GM20000 (cell line): ENCODE measurements at regions not wholly inside any gene's neighbourhood (a gene's known extent, or its start where the extent isn't known, plus 50 kb on each side); places are given as distances from the start of the nearest gene placed in this dataset.

Source experiments
- DNase-seq: peaks from one replicate; pipeline ENCODE4 v3.0.0; 2012; ENCODE audit warnings: low spot score
- CTCF ChIP-seq: IDR thresholded peaks from 2 replicates; pipeline ENCODE4 v1.5.1; 2012; ENCODE audit warnings: mild to moderate bottlenecking, control low read depth; ENCODE audit errors: extremely low read depth, missing control alignments

GRCh38 chr21:19510057-19510456 lies 1106.5 kb upstream of the TMPRSS15 start:
- TF ChIP-seq CTCF, result no peak
- DNase-seq, result no peak

- no peak for DNase-seq
- TF ChIP-seq CTCF, result no peak
Observed at GRCh38 chr21:19510653-19511052, 1107.1 kb upstream of the TMPRSS15 start.

GRCh38 chr21:19522381-19522780 lies 1118.8 kb upstream of the TMPRSS15 start:
- TF ChIP-seq CTCF, result no peak
- DNase-seq, result no peak

GRCh38 chr21:19523061-19523460 lies 1119.5 kb upstream of the TMPRSS15 start:
- no peak for DNase-seq
- TF ChIP-seq CTCF, result no peak

- TF ChIP-seq CTCF, result no peak
- no peak for DNase-seq
Observed at GRCh38 chr21:19523746-19524145, 1120.2 kb upstream of the TMPRSS15 start.

- no peak for TF ChIP-seq CTCF
- no peak for DNase-seq
Observed at GRCh38 chr21:19529031-19529430, 1125.4 kb upstream of the TMPRSS15 start.

- DNase-seq, result no peak
- no peak for TF ChIP-seq CTCF
Observed at GRCh38 chr21:19535356-19535755, 1131.8 kb upstream of the TMPRSS15 start.

GRCh38 chr21:19537116-19537515 lies 1133.5 kb upstream of the TMPRSS15 start:
- TF ChIP-seq CTCF, result no peak
- DNase-seq, result no peak
